ENCODE measurements at regions not wholly inside any gene's neighbourhood (a gene's known extent, or its start where the extent isn't known, plus 50 kb on each side); places are given as distances from the start of the nearest gene placed in this dataset.

DNA sequence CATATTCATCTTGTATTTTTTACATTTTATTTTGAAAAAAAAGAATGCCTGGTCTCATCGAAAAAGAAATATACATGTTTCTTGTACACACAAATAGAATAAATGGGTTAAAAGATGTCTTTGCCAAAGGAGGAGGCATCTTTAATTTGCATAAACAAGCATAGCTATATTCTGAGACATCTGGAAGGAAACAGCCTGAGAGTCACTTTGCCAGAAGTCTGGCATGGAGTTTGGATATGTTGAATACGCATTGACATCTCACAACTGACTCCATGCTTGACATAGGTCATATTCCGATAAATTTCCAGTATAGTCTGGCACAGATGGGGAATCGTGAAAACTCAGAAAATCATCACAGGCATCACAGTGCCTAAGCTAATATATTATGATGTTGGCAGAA lies 1317.5 kb upstream of the CELF4 start:
- no peak overlapping the region for H3K9ac ChIP-seq (replicated peaks; ENCODE audit: extremely low read depth, insufficient read depth, low read length)
- no peaks in the 10 kb centered on the region for H3K79me2 ChIP-seq (ENCODE audit: control insufficient read depth, insufficient read depth, low read length)
- no peaks in the 10 kb centered on the region for H3K9me1 ChIP-seq (replicated peaks; ENCODE audit: control insufficient read depth, extremely low read depth, insufficient read depth, low read length)
- no peaks in the 10 kb centered on the region for H3K27me3 ChIP-seq (ENCODE audit: control insufficient read depth in 2 of 2, insufficient read depth in 2 of 2, low read length in 2 of 2)
- intact Hi-C loops (cut with micrococcal nuclease) = no loop called here
- H4K20me1 ChIP-seq (replicated peaks; ENCODE audit: control insufficient read depth, extremely low read depth, insufficient read depth, low read length) = no peaks in the 10 kb centered on the region
- H3K4me3 ChIP-seq (replicated peaks in 1 of 3; ENCODE audit: insufficient read depth in 1 of 3, low read depth in 1 of 3, low read length in 3 of 3) = no peak overlapping the region
- DNase-seq (ENCODE audit: low read depth, low spot score) (no peak), FAIRE-seq (no peak)
- no peaks in the 10 kb centered on the region for H3K4me1 ChIP-seq (ENCODE audit: control insufficient read depth, extremely low read depth, insufficient read depth, low read length)
- peaks cover 3% of the 10 kb centered on the region for H3K9me3 ChIP-seq (replicated peaks; ENCODE audit: control insufficient read depth, insufficient read depth, low read length)
- H3K27ac ChIP-seq (ENCODE audit: insufficient read depth, low read depth, low read length) = no peak overlapping the region
- H3K36me3 ChIP-seq (ENCODE audit: control insufficient read depth in 2 of 2, extremely low read depth in 1 of 2, insufficient read depth in 2 of 2, low read length in 2 of 2) = no peaks in the 10 kb centered on the region
- TF ChIP-seq, protein P1, sequence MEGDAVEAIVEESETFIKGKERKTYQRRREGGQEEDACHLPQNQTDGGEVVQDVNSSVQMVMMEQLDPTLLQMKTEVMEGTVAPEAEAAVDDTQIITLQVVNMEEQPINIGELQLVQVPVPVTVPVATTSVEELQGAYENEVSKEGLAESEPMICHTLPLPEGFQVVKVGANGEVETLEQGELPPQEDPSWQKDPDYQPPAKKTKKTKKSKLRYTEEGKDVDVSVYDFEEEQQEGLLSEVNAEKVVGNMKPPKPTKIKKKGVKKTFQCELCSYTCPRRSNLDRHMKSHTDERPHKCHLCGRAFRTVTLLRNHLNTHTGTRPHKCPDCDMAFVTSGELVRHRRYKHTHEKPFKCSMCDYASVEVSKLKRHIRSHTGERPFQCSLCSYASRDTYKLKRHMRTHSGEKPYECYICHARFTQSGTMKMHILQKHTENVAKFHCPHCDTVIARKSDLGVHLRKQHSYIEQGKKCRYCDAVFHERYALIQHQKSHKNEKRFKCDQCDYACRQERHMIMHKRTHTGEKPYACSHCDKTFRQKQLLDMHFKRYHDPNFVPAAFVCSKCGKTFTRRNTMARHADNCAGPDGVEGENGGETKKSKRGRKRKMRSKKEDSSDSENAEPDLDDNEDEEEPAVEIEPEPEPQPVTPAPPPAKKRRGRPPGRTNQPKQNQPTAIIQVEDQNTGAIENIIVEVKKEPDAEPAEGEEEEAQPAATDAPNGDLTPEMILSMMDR (IDR thresholded peaks at IDR 0.05; ENCODE audit: extremely low read depth in 1 of 2, insufficient read depth in 1 of 2, low read depth in 1 of 2, low read length in 2 of 2) = no peak
- TF ChIP-seq MAX (IDR thresholded peaks at IDR 0.05; ENCODE audit: insufficient read depth, insufficient read length) (no peak), GATA2 (IDR thresholded peaks at IDR 0.05; ENCODE audit: insufficient read depth, insufficient read length, low read depth, low read length) (no peak), MYC (IDR thresholded peaks at IDR 0.05; ENCODE audit: low read depth, low read length) (no peak), POLR2A (IDR thresholded peaks at IDR 0.05; ENCODE audit: low read depth, low read length) (no peak), EZH2 (IDR thresholded peaks at IDR 0.05; ENCODE audit: borderline replicate concordance, low read depth, low read length, severe bottlenecking) (no peak), POLR2AphosphoS5 (IDR thresholded peaks at IDR 0.05; ENCODE audit: insufficient read depth, low read depth, low read length) (no peak)
- no peak overlapping the region for H2AFZ ChIP-seq (ENCODE audit: low read depth, low read length)
- dilution Hi-C loops (cut with MboI; ENCODE audit: extremely low pct_ligation_motif_present, low sequenced_read_pairs) = no loop called here
- no peak overlapping the region for H3K4me2 ChIP-seq (ENCODE audit: insufficient read depth, low read length)
- POLR2A ChIA-PET = no interaction called here
- BruUV-seq (replicated peaks) = no TSS peak
- CTCF ChIA-PET = no interaction called here

GRCh38 chr18:38879871-38880270 lies 1314.3 kb upstream of the CELF4 start:
- Histone ChIP-seq H3K9me3 (replicated peaks; ENCODE audit: control insufficient read depth, insufficient read depth, low read length) (peaks cover 2% of the 10 kb centered on the region), H3K9ac (replicated peaks; ENCODE audit: extremely low read depth, insufficient read depth, low read length) (no peak overlapping the region), H3K36me3 (ENCODE audit: control insufficient read depth in 2 of 2, extremely low read depth in 1 of 2, insufficient read depth in 2 of 2, low read length in 2 of 2) (no peaks in the 10 kb centered on the region), H3K9me1 (replicated peaks; ENCODE audit: control insufficient read depth, extremely low read depth, insufficient read depth, low read length) (no peaks in the 10 kb centered on the region), H3K4me2 (ENCODE audit: insufficient read depth, low read length) (no peak overlapping the region), H2AFZ (ENCODE audit: low read depth, low read length) (no peak overlapping the region), H4K20me1 (replicated peaks; ENCODE audit: control insufficient read depth, extremely low read depth, insufficient read depth, low read length) (no peaks in the 10 kb centered on the region), H3K4me1 (ENCODE audit: control insufficient read depth, extremely low read depth, insufficient read depth, low read length) (no peaks in the 10 kb centered on the region), H3K27me3 (ENCODE audit: control insufficient read depth in 2 of 2, insufficient read depth in 2 of 2, low read length in 2 of 2) (no peaks in the 10 kb centered on the region), H3K27ac (ENCODE audit: insufficient read depth, low read depth, low read length) (no peak overlapping the region), H3K79me2 (ENCODE audit: control insufficient read depth, insufficient read depth, low read length) (no peaks in the 10 kb centered on the region), H3K4me3 (replicated peaks in 1 of 3; ENCODE audit: insufficient read depth in 1 of 3, low read depth in 1 of 3, low read length in 3 of 3) (no peak overlapping the region)
- no TSS peak for BruUV-seq (replicated peaks)
- dilution Hi-C loops (cut with MboI; ENCODE audit: extremely low pct_ligation_motif_present, low sequenced_read_pairs) = no loop called here
- POLR2A ChIA-PET = no interaction called here
- no peak for DNase-seq (ENCODE audit: low read depth, low spot score)
- CTCF ChIA-PET = no interaction called here
- TF ChIP-seq POLR2A (IDR thresholded peaks at IDR 0.05; ENCODE audit: low read depth, low read length) = no peak
- no peak for TF ChIP-seq POLR2AphosphoS5 (IDR thresholded peaks at IDR 0.05; ENCODE audit: insufficient read depth, low read depth, low read length)
- TF ChIP-seq EZH2 (IDR thresholded peaks at IDR 0.05; ENCODE audit: borderline replicate concordance, low read depth, low read length, severe bottlenecking) = no peak
- no peak for TF ChIP-seq MAX (IDR thresholded peaks at IDR 0.05; ENCODE audit: insufficient read depth, insufficient read length)
- TF ChIP-seq MYC (IDR thresholded peaks at IDR 0.05; ENCODE audit: low read depth, low read length) = no peak
- TF ChIP-seq, protein P1 (IDR thresholded peaks at IDR 0.05; ENCODE audit: extremely low read depth in 1 of 2, insufficient read depth in 1 of 2, low read depth in 1 of 2, low read length in 2 of 2) = no peak
- TF ChIP-seq GATA2 (IDR thresholded peaks at IDR 0.05; ENCODE audit: insufficient read depth, insufficient read length, low read depth, low read length) = no peak
- no peak for TF ChIP-seq FOS (IDR thresholded peaks at IDR 0.05; ENCODE audit: borderline replicate concordance, insufficient read depth, low read length)
- no peak for TF ChIP-seq JUN (IDR thresholded peaks at IDR 0.05; ENCODE audit: borderline replicate concordance, insufficient read depth, insufficient read length, low read depth)
- no peak for FAIRE-seq
- intact Hi-C loops (cut with micrococcal nuclease) = no loop called here

Measured in endothelial cell of umbilical vein (primary cell).